ENCODE measurements at regions not wholly inside any gene's neighbourhood (a gene's known extent, or its start where the extent isn't known, plus 50 kb on each side); places are given as distances from the start of the nearest gene placed in this dataset.

- no peak for DNase-seq
Measured at GRCh38 chr7:67426654-67427053, 430.0 kb downstream of the TYW1 start.

- no peak for DNase-seq
Measured at GRCh38 chr7:67429735-67430134, 433.1 kb downstream of the TYW1 start.

GRCh38 chr7:67432536-67433234 is 436.1 kb downstream of the TYW1 start:
- no peak for DNase-seq

- DNase-seq, result no peak
Measured at GRCh38 chr7:67435894-67436535, 439.4 kb downstream of the TYW1 start.

- DNase-seq, result no peak
Measured at GRCh38 chr7:67438198-67438882, 441.7 kb downstream of the TYW1 start.

- DNase-seq, result no peak
Measured at GRCh38 chr7:67438913-67439505, 442.4 kb downstream of the TYW1 start.

- no peak for DNase-seq
Measured at GRCh38 chr7:67440321-67440720, 443.7 kb downstream of the TYW1 start.

GRCh38 chr7:67445728-67446127 is 449.1 kb downstream of the TYW1 start:
- DNase-seq, result no peak

- no peak for DNase-seq
Measured at GRCh38 chr7:67447297-67447696, 450.7 kb downstream of the TYW1 start.

GRCh38 chr7:67448271-67448670 is 451.6 kb downstream of the TYW1 start:
- no peak for DNase-seq

GRCh38 chr7:67450171-67450570 is 453.5 kb downstream of the TYW1 start:
- DNase-seq, result no peak

GRCh38 chr7:67451306-67451705 is 454.7 kb downstream of the TYW1 start:
- no peak for DNase-seq

- DNase-seq, result no peak
Measured at GRCh38 chr7:67452516-67453026, 455.9 kb downstream of the TYW1 start.

GRCh38 chr7:67453580-67454380 is 457.1 kb downstream of the TYW1 start:
- no peak for DNase-seq

GRCh38 chr7:67455508-67455907 is 458.9 kb downstream of the TYW1 start:
- DNase-seq, result no peak

- no peak for DNase-seq
Measured at GRCh38 chr7:67462781-67463191, 466.2 kb downstream of the TYW1 start.

GRCh38 chr7:67463316-67463715 is 466.7 kb downstream of the TYW1 start:
- no peak for DNase-seq

- no peak for DNase-seq
Measured at GRCh38 chr7:67463983-67464382, 467.4 kb downstream of the TYW1 start.

GRCh38 chr7:67466109-67466508 is 469.5 kb downstream of the TYW1 start:
- DNase-seq, result no peak

GRCh38 chr7:67470256-67470751 is 473.7 kb downstream of the TYW1 start:
- no peak for DNase-seq

GRCh38 chr7:67475293-67475692 is 478.7 kb downstream of the TYW1 start:
- no peak for DNase-seq

GRCh38 chr7:67478066-67478465 is 481.4 kb downstream of the TYW1 start:
- no peak for DNase-seq

Data from AML-193 (cell line).